RWPE2 (cell line): ENCODE measurements at regions not wholly inside any gene's neighbourhood (a gene's known extent, or its start where the extent isn't known, plus 50 kb on each side); places are given as distances from the start of the nearest gene placed in this dataset.

Experiments
- ATAC-seq: fragments of 200-7000 bp; cut with Tn5 transposase; 3 replicates; pipeline ENCODE4 v1.9.1; 2021; ENCODE audit warnings: low read depth
- DNase-seq: peaks from one replicate; pipeline ENCODE4 v3.0.0-alpha.2; 2020; ENCODE audit warnings: low spot score
- H3K27ac ChIP-seq: fragments of 450-650 bp; 2 replicates; pipeline ENCODE4 v1.5.1; 2017; ENCODE audit warnings: mild to moderate bottlenecking; ENCODE audit not compliant: poor library complexity, severe bottlenecking
- H3K27me3 ChIP-seq: fragments of 250-450 bp; sonication (Bioruptor Pico); 2 replicates; pipeline ENCODE4 v1.5.1; 2021; ENCODE audit warnings: mild to moderate bottlenecking, moderate library complexity; ENCODE audit not compliant: insufficient read depth, poor library complexity, severe bottlenecking
- H3K36me3 ChIP-seq: fragments of 250-450 bp; sonication (Bioruptor Pico); 2 replicates; pipeline ENCODE4 v1.5.1; 2020; ENCODE audit warnings: low read depth, mild to moderate bottlenecking, moderate library complexity
- H3K4me1 ChIP-seq: fragments of 250-450 bp; sonication (Bioruptor Pico); 2 replicates; pipeline ENCODE4 v1.5.1; 2021; ENCODE audit warnings: mild to moderate bottlenecking, moderate library complexity; ENCODE audit not compliant: insufficient read depth, poor library complexity, severe bottlenecking
- H3K4me3 ChIP-seq: fragments of 250-450 bp; sonication (Bioruptor Pico); 2 replicates; pipeline ENCODE4 v1.5.1; 2021; ENCODE audit warnings: mild to moderate bottlenecking, moderate library complexity; ENCODE audit not compliant: severe bottlenecking
- H3K9me3 ChIP-seq: fragments of 250-450 bp; sonication (Bioruptor Pico); 2 replicates; pipeline ENCODE4 v1.5.1; 2021; ENCODE audit warnings: mild to moderate bottlenecking, moderate library complexity; ENCODE audit not compliant: severe bottlenecking
- TF ChIP-seq, protein P1 (sequence below): fragments of 450-650 bp; IDR thresholded peaks from one replicate; pipeline ENCODE4 v1.5.1; 2017; ENCODE audit warnings: mild to moderate bottlenecking, moderate library complexity; ENCODE audit not compliant: poor library complexity, severe bottlenecking

DNA sequence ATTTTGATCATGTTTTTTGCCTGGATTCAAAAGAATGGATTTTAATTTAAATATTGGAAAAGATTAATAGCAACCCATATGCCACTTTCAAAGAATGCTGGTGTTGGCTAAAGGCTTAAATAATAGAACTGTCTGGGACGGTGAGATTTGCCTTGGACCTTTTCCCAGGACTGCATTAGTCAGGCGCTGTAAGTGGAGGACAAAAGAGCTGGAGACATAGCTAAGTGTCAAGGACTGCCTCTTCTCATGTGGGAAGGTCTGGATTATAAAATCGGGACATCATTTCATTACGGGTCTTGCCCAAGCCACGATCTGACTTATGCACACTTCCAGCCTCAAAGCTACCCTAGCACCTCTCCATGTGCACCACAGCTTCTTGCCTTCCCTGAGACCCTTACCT, 458.5 kb upstream of the DEPDC1 start:
- ATAC-seq (no peak), DNase-seq (no peak)
- Histone ChIP-seq H3K4me3 (no peak overlapping the region), H3K27ac (no peak overlapping the region), H3K36me3 (no peaks in the 10 kb centered on the region), H3K27me3 (no peaks in the 10 kb centered on the region), H3K9me3 (no peaks in the 10 kb centered on the region), H3K4me1 (no peaks in the 10 kb centered on the region)
- TF ChIP-seq, protein P1, sequence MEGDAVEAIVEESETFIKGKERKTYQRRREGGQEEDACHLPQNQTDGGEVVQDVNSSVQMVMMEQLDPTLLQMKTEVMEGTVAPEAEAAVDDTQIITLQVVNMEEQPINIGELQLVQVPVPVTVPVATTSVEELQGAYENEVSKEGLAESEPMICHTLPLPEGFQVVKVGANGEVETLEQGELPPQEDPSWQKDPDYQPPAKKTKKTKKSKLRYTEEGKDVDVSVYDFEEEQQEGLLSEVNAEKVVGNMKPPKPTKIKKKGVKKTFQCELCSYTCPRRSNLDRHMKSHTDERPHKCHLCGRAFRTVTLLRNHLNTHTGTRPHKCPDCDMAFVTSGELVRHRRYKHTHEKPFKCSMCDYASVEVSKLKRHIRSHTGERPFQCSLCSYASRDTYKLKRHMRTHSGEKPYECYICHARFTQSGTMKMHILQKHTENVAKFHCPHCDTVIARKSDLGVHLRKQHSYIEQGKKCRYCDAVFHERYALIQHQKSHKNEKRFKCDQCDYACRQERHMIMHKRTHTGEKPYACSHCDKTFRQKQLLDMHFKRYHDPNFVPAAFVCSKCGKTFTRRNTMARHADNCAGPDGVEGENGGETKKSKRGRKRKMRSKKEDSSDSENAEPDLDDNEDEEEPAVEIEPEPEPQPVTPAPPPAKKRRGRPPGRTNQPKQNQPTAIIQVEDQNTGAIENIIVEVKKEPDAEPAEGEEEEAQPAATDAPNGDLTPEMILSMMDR: no peak

DNA sequence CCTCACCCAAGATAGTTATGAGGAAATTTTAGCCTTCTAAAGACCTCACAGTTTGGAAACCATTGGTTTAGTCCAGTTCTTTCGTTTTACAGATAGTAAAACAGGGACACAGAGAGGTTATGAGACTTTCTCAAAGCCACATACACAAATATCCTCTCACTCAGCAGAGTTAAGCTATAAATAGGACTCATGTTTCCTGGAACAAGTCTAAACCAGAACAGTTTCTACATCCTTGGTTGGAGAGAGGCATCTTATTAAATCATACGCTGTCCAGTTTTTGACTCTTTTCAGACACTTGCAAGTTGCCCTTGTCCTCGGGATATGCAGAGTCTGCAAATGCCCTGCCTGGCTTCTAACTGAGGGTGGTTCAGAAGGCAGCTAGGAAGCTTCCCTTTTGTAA, 462.1 kb upstream of the DEPDC1 start:
- no peak overlapping the region for H3K27ac ChIP-seq
- H3K36me3 ChIP-seq: no peaks in the 10 kb centered on the region
- H3K27me3 ChIP-seq: no peaks in the 10 kb centered on the region
- H3K4me1 ChIP-seq: no peaks in the 10 kb centered on the region
- no peak for ATAC-seq
- no peaks in the 10 kb centered on the region for H3K9me3 ChIP-seq
- no peak overlapping the region for H3K4me3 ChIP-seq
- TF ChIP-seq, protein P1: no peak
- DNase-seq: no peak

DNA sequence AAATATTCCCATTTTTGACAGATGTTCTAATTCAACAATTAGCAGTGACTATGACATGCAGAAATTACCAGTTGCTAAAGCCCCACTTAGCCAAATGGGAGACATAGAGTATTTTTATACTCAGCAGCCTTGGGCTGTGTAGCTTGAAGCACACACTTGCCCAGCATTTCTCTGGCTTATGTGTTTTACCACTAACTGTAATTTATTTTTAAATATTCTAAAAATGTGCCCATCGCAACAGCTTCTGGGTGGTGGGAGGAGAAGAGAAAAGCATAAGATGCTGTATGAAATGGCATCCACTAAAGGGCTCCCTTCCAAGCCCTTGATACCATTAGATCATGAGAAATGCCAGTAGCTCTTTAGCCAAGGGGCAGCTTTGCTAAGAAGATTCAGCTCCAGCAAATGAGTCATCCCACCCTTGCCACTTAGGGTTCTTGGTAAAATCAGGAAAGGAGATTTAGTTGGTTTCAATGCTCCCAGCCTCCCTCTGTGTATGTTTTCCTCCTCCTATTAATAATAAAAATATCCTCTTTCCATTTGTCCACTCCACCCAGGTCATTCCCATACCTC, 462.7 kb upstream of the DEPDC1 start:
- H3K27ac ChIP-seq: no peak overlapping the region
- DNase-seq: no peak
- TF ChIP-seq, protein P1: no peak
- H3K4me3 ChIP-seq: no peak overlapping the region
- H3K9me3 ChIP-seq: no peaks in the 10 kb centered on the region
- H3K36me3 ChIP-seq: no peaks in the 10 kb centered on the region
- no peaks in the 10 kb centered on the region for H3K4me1 ChIP-seq
- no peaks in the 10 kb centered on the region for H3K27me3 ChIP-seq
- no peak for ATAC-seq

DNA sequence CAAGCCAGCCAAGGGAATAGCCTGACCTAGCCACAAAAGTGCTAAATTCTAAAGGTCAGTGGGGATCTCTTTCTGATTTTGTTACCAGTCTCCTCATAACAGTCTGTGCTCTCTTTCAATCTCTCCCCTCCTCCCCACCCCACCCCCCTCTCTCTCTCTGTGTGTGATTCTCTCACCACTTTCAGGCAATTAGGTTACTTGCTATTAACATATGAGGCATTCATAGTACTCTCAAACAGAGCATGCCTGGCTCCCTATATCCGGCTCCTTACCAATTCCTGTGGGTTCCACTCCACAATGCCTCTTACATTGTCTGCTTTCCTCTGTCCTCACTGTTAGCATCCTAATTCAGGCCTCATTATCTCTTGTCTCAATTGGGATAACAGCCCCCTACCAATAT, 464.3 kb upstream of the DEPDC1 start:
- DNase-seq: no peak
- Histone ChIP-seq H3K9me3 (no peaks in the 10 kb centered on the region), H3K27me3 (no peaks in the 10 kb centered on the region), H3K36me3 (no peaks in the 10 kb centered on the region), H3K4me3 (no peak overlapping the region), H3K4me1 (no peaks in the 10 kb centered on the region), H3K27ac (no peak overlapping the region)
- TF ChIP-seq, protein P1: no peak
- no peak for ATAC-seq

DNA sequence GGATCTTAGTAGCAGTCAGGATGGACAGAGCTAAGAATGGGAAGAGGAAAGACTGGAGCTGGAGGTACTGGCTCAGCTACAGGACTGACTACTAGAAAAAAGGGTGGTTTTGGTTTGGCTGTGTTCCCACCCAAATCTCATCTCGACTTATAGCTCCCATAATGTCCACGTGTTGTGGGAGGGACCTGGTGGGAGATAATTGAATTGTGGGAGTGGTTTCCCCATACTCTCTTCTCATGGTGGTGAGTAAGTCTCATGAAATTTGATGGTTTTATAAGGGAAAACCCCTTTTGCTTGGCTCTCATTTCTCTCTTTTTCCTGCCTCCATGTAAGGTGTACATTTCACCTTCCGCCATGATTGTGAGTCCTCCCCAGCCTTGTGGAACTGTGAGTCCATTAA, 466.5 kb upstream of the DEPDC1 start:
- no peak for ATAC-seq
- H3K36me3 ChIP-seq: no peaks in the 10 kb centered on the region
- H3K4me3 ChIP-seq: no peak overlapping the region
- no peaks in the 10 kb centered on the region for H3K9me3 ChIP-seq
- TF ChIP-seq, protein P1: no peak
- H3K27me3 ChIP-seq: no peaks in the 10 kb centered on the region
- DNase-seq: no peak
- no peak overlapping the region for H3K27ac ChIP-seq
- no peaks in the 10 kb centered on the region for H3K4me1 ChIP-seq
